ENCODE measurements at regions not wholly inside any gene's neighbourhood (a gene's known extent, or its start where the extent isn't known, plus 50 kb on each side); places are given as distances from the start of the nearest gene placed in this dataset.
"Not testable (repeated sequence)": the region's sequence is repeated elsewhere in the genome, so short reads cannot be mapped to it uniquely, and the experiment has no call there.

- not testable (repeated sequence) for TF ChIP-seq HCFC1 (IDR thresholded peaks at IDR 0.05; ENCODE audit: low read depth, low read length); JUND (IDR thresholded peaks at IDR 0.05; ENCODE audit: borderline replicate concordance, low read depth, low read length); JUND (tag; IDR thresholded peaks at IDR 0.05; ENCODE audit: borderline replicate concordance, low read depth, low read length); NR2C2 (CRISPR knock-in tag; IDR thresholded peaks at IDR 0.05); NR2C2 (tag; IDR thresholded peaks at IDR 0.05); EHMT2 (IDR thresholded peaks at IDR 0.05); MTA3 (IDR thresholded peaks at IDR 0.05; ENCODE audit: borderline replicate concordance)
- TF ChIP-seq, protein P1, sequence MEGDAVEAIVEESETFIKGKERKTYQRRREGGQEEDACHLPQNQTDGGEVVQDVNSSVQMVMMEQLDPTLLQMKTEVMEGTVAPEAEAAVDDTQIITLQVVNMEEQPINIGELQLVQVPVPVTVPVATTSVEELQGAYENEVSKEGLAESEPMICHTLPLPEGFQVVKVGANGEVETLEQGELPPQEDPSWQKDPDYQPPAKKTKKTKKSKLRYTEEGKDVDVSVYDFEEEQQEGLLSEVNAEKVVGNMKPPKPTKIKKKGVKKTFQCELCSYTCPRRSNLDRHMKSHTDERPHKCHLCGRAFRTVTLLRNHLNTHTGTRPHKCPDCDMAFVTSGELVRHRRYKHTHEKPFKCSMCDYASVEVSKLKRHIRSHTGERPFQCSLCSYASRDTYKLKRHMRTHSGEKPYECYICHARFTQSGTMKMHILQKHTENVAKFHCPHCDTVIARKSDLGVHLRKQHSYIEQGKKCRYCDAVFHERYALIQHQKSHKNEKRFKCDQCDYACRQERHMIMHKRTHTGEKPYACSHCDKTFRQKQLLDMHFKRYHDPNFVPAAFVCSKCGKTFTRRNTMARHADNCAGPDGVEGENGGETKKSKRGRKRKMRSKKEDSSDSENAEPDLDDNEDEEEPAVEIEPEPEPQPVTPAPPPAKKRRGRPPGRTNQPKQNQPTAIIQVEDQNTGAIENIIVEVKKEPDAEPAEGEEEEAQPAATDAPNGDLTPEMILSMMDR (IDR thresholded peaks at IDR 0.05 in 2 of 3, conservative IDR thresholded peaks at IDR 0.05 in 1 of 3; ENCODE audit: insufficient read depth in 2 of 3, low read depth in 1 of 3, low read length in 3 of 3) = not testable (repeated sequence)
- TF ChIP-seq, protein P2, sequence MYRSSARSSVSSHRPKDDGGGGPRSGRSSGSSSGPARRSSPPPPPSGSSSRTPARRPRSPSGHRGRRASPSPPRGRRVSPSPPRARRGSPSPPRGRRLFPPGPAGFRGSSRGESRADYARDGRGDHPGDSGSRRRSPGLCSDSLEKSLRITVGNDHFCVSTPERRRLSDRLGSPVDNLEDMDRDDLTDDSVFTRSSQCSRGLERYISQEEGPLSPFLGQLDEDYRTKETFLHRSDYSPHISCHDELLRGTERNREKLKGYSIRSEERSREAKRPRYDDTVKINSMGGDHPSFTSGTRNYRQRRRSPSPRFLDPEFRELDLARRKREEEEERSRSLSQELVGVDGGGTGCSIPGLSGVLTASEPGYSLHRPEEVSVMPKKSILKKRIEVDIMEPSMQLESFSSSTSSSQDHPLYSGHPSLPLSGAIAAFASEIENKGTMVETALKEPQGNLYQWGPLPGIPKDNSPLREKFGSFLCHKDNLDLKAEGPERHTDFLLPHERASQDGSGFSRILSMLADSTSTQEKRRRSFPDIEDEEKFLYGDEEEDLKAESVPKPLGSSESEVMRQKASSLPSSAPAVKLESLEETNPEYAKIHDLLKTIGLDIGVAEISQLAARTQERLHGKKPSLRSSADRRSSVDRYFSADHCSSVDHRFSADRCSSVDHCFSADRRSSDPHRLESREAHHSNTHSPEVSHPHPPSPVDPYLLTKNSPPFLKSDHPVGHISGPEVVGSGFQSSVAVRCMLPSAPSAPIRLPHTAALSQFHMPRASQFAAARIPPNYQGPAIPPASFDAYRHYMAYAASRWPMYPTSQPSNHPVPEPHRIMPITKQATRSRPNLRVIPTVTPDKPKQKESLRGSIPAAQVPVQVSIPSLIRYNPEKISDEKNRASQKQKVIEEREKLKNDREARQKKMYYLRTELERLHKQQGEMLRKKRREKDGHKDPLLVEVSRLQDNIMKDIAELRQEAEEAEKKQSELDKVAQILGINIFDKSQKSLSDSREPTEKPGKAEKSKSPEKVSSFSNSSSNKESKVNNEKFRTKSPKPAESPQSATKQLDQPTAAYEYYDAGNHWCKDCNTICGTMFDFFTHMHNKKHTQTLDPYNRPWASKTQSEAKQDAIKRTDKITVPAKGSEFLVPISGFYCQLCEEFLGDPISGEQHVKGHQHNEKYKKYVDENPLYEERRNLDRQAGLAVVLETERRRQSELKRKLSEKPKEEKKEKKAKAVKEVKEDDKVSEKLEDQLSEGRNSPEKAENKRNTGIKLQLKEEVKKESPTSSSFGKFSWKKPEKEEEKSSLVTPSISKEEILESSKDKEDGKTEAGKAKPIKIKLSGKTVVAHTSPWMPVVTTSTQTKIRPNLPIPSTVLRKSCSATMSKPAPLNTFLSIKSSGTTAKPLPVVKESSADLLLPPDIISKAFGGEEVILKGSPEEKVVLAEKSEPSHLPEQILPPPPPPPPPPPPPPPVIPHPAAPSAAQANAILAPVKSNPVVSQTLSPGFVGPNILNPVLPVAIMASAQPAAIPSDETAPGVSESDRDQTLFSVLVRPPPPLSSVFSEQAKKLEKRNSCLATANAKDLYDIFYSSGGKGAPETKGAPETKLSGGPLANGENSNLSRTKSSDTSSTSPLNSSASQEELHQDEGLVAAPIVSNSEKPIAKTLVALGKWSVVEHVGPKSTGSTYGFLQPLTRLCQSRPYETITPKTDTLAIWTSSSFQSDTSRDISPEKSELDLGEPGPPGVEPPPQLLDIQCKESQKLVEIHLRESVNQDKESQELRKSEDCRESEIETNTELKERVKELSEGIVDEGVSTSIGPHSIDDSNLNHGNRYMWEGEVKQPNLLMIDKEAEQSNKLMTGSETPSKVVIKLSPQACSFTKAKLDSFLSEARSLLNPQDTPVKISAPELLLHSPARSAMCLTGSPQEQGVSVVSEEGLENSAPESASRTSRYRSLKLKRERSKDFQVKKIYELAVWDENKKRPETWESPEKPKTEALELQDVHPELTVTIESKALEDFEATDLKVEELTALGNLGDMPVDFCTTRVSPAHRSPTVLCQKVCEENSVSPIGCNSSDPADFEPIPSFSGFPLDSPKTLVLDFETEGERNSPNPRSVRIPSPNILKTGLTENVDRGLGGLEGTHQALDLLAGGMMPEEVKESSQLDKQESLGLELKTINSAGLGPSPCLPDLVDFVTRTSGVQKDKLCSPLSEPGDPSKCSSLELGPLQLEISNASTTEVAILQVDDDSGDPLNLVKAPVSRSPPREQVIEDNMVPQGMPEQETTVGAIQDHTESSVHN (IDR thresholded peaks at IDR 0.05; ENCODE audit: borderline replicate concordance in 1 of 2, low read depth in 1 of 2) = not testable (repeated sequence)
Measured at GRCh38 chr15:98097986-98098385, 137.5 kb downstream of the ARRDC4 start.
